Right lobe of liver (tissue), 4 donors: ENCODE measurements at regions not wholly inside any gene's neighbourhood (a gene's known extent, or its start where the extent isn't known, plus 50 kb on each side); places are given as distances from the start of the nearest gene placed in this dataset.

Experiments used
- CTCF ChIP-seq, 4 donors: fragments of 200-600 bp in 3 of 4; fragments of 450-650 bp in 1 of 4; IDR thresholded peaks; one replicate each; pipeline versions ENCODE4 v1.5.1 to v1.8.0; 2016 to 2022; ENCODE audit warnings: antibody characterized with exemption in 4 of 4, mild to moderate bottlenecking in 2 of 4
- POLR2A ChIP-seq: fragments of 450-650 bp; IDR thresholded peaks from one replicate; pipeline ENCODE4 v1.6.1; 2017; ENCODE audit warnings: antibody characterized with exemption, mild to moderate bottlenecking
- donor health status: DM: no; HTN: no; CAD: no.
- donor health status: DM: no; HTN: no; CAD: no.
- donor health status: DM: no; HTN: yes; CAD: no.

- TF ChIP-seq CTCF (IDR thresholded peaks at IDR 0.05) (no peak), POLR2A (no peak)
Measured at GRCh38 chr20:6887966-6888365, 120.5 kb downstream of the BMP2 start.
